Caco-2 (cell line): ENCODE measurements at regions not wholly inside any gene's neighbourhood (a gene's known extent, or its start where the extent isn't known, plus 50 kb on each side); places are given as distances from the start of the nearest gene placed in this dataset.

ENCODE experiments used
- BruUV-seq: library from RNA; stranded (reverse); fragments of 400-500 nt; replicated peaks from 2 replicates; lab custom pipeline; 2021; lab: Mats Ljungman, UMichigan
- CTCF ChIA-PET: fragments of 300-600 bp; sonication (Branson Sonifier 250); formaldehyde crosslinking; loops from one replicate; lab custom pipeline; 2022; ENCODE audit warnings: antibody characterized with exemption; lab: Charles Lee
- POLR2A ChIA-PET: fragments of 300-600 bp; sonication (Branson Sonifier 250); formaldehyde crosslinking; loops from one replicate; lab custom pipeline; 2022; ENCODE audit warnings: antibody characterized with exemption; lab: Charles Lee
- DNase-seq, 2 experiments: peaks; one replicate each; pipeline versions ENCODE4 v3.0.0 to v3.0.0-alpha.2; 2020 to 2022
- H3K27me3 ChIP-seq: replicated peaks from 2 replicates; pipeline ENCODE4 v1.6.0; 2011; ENCODE audit warnings: low read length; ENCODE audit not compliant: control insufficient read depth, insufficient read depth
- H3K36me3 ChIP-seq: 2 replicates; pipeline ENCODE4 v1.5.1; 2011; ENCODE audit warnings: low read length; ENCODE audit not compliant: control insufficient read depth, insufficient read depth
- H3K4me1 ChIP-seq: fragments of 250-450 bp; sonication (Bioruptor Pico); 2 replicates; pipeline ENCODE4 v1.5.1; 2020; ENCODE audit warnings: mild to moderate bottlenecking
- H3K4me3 ChIP-seq: 2 replicates; pipeline ENCODE4 v1.5.1; 2011; ENCODE audit warnings: low read depth, mild to moderate bottlenecking, control low read depth, low read length
- H3K9me3 ChIP-seq: fragments of 250-450 bp; sonication (Bioruptor Pico); 2 replicates; pipeline ENCODE4 v1.5.1; 2020; ENCODE audit warnings: mild to moderate bottlenecking, moderate library complexity
- H3K27ac Mint-ChIP-seq: one replicate; pipeline ENCODE4 v1.8.0; 2022; ENCODE audit warnings: mixed read lengths; ENCODE audit not compliant: unreplicated experiment
- H3K27me3 Mint-ChIP-seq: one replicate; pipeline ENCODE4 v1.8.0; 2022; ENCODE audit warnings: mixed read lengths; ENCODE audit not compliant: insufficient read depth, unreplicated experiment
- H3K36me3 Mint-ChIP-seq: one replicate; pipeline ENCODE4 v1.8.0; 2022; ENCODE audit warnings: mild to moderate bottlenecking, mixed read lengths; ENCODE audit not compliant: insufficient read depth, unreplicated experiment
- H3K4me1 Mint-ChIP-seq: one replicate; pipeline ENCODE4 v1.8.0; 2022; ENCODE audit warnings: low read depth, mixed read lengths; ENCODE audit not compliant: unreplicated experiment
- H3K4me3 Mint-ChIP-seq: one replicate; pipeline ENCODE4 v1.8.0; 2022; ENCODE audit warnings: mild to moderate bottlenecking, moderate library complexity, mixed read lengths; ENCODE audit not compliant: unreplicated experiment
- H3K9me3 Mint-ChIP-seq: one replicate; pipeline ENCODE4 v1.8.0; 2022; ENCODE audit warnings: mixed read lengths; ENCODE audit not compliant: unreplicated experiment
- intact Hi-C: fragments of 100-400 bp; cut with micrococcal nuclease; formaldehyde crosslinking; loops from one replicate; pipeline ENCODE4 v1.10.0; 2022; ENCODE audit not compliant: unreplicated experiment
- TF ChIP-seq, protein P1 (sequence below), 2 experiments: fragments of 200-600 bp in 1 of 2; IDR thresholded peaks; 1 replicate in 1 of 2; 2 replicates in 1 of 2; pipeline versions ENCODE4 v1.5.1 to v1.8.0; 2011 to 2022; ENCODE audit warnings: antibody characterized with exemption in 1 of 2, control low read depth in 1 of 2, inconsistent platforms in 1 of 2, low read depth in 1 of 2, low read length in 1 of 2, mild to moderate bottlenecking in 1 of 2, moderate library complexity in 1 of 2; ENCODE audit not compliant: insufficient read depth in 1 of 2, severe bottlenecking in 1 of 2, unreplicated experiment in 1 of 2

DNA sequence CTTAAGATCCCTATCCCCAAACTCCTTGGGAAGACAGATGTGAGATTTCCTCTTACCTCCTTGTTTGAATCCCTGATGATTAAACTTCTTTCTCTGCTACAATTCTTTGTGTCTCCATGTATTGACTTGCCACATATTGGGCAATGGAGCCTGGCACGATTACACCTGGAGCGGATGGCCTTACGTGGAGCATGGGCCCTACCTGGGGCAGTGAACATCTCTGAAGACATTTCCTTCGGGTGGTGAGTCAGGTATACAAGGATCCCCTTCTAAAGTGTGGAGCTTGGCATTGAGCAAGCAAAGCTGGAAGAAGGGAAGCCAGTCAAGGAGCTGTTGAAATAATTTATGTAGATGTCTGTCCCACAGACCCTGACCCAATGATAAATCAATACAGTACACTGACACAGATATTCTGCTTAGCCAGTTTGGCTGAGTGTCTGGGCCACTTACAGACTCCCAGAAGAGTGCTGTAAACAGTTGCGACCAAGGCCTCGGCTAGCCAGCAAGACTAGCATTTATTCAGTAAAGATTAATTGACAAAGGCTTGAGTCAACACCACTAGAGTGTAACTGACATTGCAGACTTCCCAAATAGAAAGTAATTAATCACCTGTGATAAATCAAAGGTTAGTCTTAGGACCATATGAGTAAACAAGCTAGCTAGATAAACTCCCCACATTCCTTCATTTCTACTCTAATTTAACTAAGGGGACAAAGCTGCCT is 83.1 kb upstream of the KCNK1 start:
- Mint-ChIP-seq H3K27me3 (no peaks in the 10 kb centered on the region), H3K9me3 (peaks cover 19% of the 10 kb centered on the region), H3K4me1 (peaks cover 7% of the 10 kb centered on the region), H3K36me3 (no peaks in the 10 kb centered on the region), H3K27ac (no peak overlapping the region), H3K4me3 (no peak overlapping the region)
- POLR2A ChIA-PET = no interaction called here
- H3K36me3 ChIP-seq = no peaks in the 10 kb centered on the region
- no peaks in the 10 kb centered on the region for H3K9me3 ChIP-seq
- H3K27me3 ChIP-seq = no peaks in the 10 kb centered on the region
- no peaks in the 10 kb centered on the region for H3K4me1 ChIP-seq
- TF ChIP-seq, protein P1, sequence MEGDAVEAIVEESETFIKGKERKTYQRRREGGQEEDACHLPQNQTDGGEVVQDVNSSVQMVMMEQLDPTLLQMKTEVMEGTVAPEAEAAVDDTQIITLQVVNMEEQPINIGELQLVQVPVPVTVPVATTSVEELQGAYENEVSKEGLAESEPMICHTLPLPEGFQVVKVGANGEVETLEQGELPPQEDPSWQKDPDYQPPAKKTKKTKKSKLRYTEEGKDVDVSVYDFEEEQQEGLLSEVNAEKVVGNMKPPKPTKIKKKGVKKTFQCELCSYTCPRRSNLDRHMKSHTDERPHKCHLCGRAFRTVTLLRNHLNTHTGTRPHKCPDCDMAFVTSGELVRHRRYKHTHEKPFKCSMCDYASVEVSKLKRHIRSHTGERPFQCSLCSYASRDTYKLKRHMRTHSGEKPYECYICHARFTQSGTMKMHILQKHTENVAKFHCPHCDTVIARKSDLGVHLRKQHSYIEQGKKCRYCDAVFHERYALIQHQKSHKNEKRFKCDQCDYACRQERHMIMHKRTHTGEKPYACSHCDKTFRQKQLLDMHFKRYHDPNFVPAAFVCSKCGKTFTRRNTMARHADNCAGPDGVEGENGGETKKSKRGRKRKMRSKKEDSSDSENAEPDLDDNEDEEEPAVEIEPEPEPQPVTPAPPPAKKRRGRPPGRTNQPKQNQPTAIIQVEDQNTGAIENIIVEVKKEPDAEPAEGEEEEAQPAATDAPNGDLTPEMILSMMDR (IDR thresholded peaks at IDR 0.05; ENCODE audit: insufficient read depth in 1 of 2, low read depth in 1 of 2, low read length in 1 of 2, severe bottlenecking in 1 of 2, unreplicated experiment in 1 of 2) = no peak
- no TSS peak for BruUV-seq
- intact Hi-C loops = no loop called here
- H3K4me3 ChIP-seq = no peak overlapping the region
- DNase-seq = no peak
- CTCF ChIA-PET = no interaction called here

DNA sequence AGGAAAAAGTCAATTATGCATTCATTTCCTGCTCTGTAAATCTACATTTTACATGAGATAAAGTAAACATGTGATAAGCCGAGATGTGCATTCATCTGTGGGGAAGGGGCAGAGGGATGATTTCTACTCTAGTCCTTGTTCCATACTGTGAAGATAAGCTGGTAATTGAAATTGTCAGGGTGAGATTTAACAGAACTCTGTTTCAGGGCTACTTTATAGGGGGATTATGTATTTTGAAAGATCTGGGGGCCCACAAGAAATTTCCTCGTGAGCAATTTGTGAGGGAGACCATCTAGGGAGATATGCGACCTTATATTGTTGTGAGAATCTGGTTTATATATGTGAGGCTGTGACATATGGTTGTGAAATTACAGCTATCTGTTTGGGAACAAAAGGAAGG is 73.1 kb upstream of the KCNK1 start:
- Histone ChIP-seq H3K4me3 (no peak overlapping the region), H3K4me1 (no peaks in the 10 kb centered on the region), H3K9me3 (no peaks in the 10 kb centered on the region), H3K27me3 (no peaks in the 10 kb centered on the region), H3K36me3 (no peaks in the 10 kb centered on the region)
- TF ChIP-seq, protein P1 (IDR thresholded peaks at IDR 0.05; ENCODE audit: insufficient read depth in 1 of 2, low read depth in 1 of 2, low read length in 1 of 2, severe bottlenecking in 1 of 2, unreplicated experiment in 1 of 2) = no peak
- BruUV-seq = no TSS peak
- ChIA-PET POLR2A (no interaction called here), CTCF (no interaction called here)
- Mint-ChIP-seq H3K36me3 (no peaks in the 10 kb centered on the region), H3K9me3 (no peaks in the 10 kb centered on the region), H3K4me1 (no peaks in the 10 kb centered on the region), H3K27me3 (peaks cover 22% of the 10 kb centered on the region), H3K27ac (no peak overlapping the region), H3K4me3 (no peak overlapping the region)
- intact Hi-C loops = no loop called here
- DNase-seq = no peak

DNA sequence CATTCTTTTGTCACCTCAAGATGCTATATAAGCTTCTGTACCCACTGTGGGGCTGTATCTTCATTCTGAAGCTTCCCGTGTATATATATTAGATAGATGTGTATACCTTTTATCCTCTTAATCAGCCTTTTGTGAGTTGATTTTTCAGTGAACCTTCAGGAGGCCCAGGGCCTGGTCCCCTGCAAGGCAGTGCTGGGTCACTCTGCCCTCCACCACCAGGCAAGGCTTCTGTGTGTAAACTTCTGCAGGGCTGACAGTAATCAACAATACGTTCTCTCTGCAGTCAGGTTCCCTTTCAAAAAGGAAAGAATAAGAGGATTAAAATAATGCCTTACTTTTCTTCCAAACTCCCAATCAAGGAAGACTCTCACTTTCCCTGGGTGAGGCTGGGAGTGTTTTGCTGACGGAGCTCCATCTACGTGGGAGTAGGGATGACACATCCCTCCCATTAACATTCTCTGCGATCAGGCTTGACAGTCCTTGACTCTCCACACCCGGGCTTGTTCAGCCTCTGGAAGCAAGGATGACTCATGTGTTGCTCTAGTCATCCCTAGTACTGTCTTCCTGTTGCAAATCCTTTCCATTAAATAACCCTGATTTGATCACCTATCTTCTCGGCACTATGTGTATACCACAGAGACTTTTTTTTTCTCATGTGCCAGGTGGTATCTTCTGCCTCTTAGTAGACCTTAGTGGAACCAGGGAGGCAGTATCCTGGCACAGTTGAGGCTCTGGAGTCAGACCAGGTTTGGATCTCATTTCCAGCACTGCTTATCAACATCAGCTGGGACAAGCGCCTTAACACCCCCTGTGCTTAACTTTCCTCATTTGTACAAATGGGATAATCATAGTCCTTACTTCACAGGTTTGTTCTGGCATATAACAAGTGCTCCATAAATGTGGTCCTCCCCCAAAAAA is 70.3 kb upstream of the KCNK1 start:
- no peaks in the 10 kb centered on the region for H3K36me3 Mint-ChIP-seq
- intact Hi-C loops = no loop called here
- H3K27me3 Mint-ChIP-seq = peaks cover 25% of the 10 kb centered on the region
- H3K4me3 Mint-ChIP-seq = no peak overlapping the region
- no peaks in the 10 kb centered on the region; the same call in 1 of the 2 replicates for H3K27me3 ChIP-seq
- H3K4me3 ChIP-seq = no peak overlapping the region
- H3K4me1 ChIP-seq = no peaks in the 10 kb centered on the region
- CTCF ChIA-PET = no interaction called here
- H3K9me3 ChIP-seq = no peaks in the 10 kb centered on the region
- H3K27ac Mint-ChIP-seq = no peak overlapping the region
- POLR2A ChIA-PET = no interaction called here
- BruUV-seq = no TSS peak
- DNase-seq = no peak
- no peaks in the 10 kb centered on the region for H3K4me1 Mint-ChIP-seq
- H3K9me3 Mint-ChIP-seq = no peaks in the 10 kb centered on the region
- H3K36me3 ChIP-seq = no peaks in the 10 kb centered on the region
- TF ChIP-seq, protein P1 (IDR thresholded peaks at IDR 0.05; ENCODE audit: insufficient read depth in 1 of 2, low read depth in 1 of 2, low read length in 1 of 2, severe bottlenecking in 1 of 2, unreplicated experiment in 1 of 2) = no peak
